K562 (cell line): ENCODE measurements at regions not wholly inside any gene's neighbourhood (a gene's known extent, or its start where the extent isn't known, plus 50 kb on each side); places are given as distances from the start of the nearest gene placed in this dataset.

Experiments
- ATAC-seq: fragments of 200-7000 bp; cut with Tn5 transposase; 3 replicates; pipeline ENCODE4 v1.9.1; 2020; ENCODE audit warnings: moderate library complexity
- BruUV-seq: library from RNA; stranded (reverse); fragments of 400-500 nt; replicated peaks from 2 replicates; lab custom pipeline; 2021; lab: Mats Ljungman, UMichigan
- CTCF ChIA-PET: fragments of 300-600 bp; formaldehyde crosslinking; extraction: SDS; loops from one replicate; lab custom pipeline; 2021; ENCODE audit warnings: low intra/inter-chr PET ratio; lab: Yijun Ruan, JAX
- POLR2A ChIA-PET: fragments of 300-600, 350-650 bp; sonication (Branson Sonifier 250); formaldehyde crosslinking; extraction: SDS; loops from one replicate; lab custom pipeline; 2021; ENCODE audit warnings: antibody characterized with exemption, inconsistent platforms; lab: Yijun Ruan, JAX
- DNase-seq, 4 experiments: peaks; one replicate each; pipeline versions ENCODE4 v3.0.0 to v3.0.0-alpha.2; 2011 to 2018; ENCODE audit warnings: low spot score in 3 of 4, mixed read lengths in 3 of 4; ENCODE audit errors: extremely low read depth in 1 of 4
- FAIRE-seq: peaks from 2 replicates; lab custom pipeline; 2011; peaks lifted over from hg19 to GRCh38; lab: Jason Lieb, UNC
- H2AFZ ChIP-seq: 2 replicates; pipeline ENCODE4 v1.6.0; 2011; ENCODE audit warnings: low read depth, low read length, control low read depth, inconsistent platforms
- H3K27ac ChIP-seq: fragments of 200-600 bp; 3 replicates; pipeline ENCODE4 v1.8.0; 2011; ENCODE audit warnings: low read depth, mild to moderate bottlenecking, control low read depth, inconsistent platforms, low read length, moderate library complexity, mixed read lengths; ENCODE audit errors: extremely low read depth
- H3K27me3 ChIP-seq, 2 experiments: fragments of 300-600 bp in 1 of 2; 2 replicates in 1 of 2; 3 replicates in 1 of 2; pipeline versions ENCODE4 v1.6.0 to v1.8.0; 2011; ENCODE audit warnings: inconsistent platforms in 2 of 2, low read length in 2 of 2, mild to moderate bottlenecking in 1 of 2, mixed read lengths in 1 of 2, moderate library complexity in 1 of 2; ENCODE audit not compliant: control insufficient read depth in 2 of 2, insufficient read depth in 2 of 2
- H3K36me3 ChIP-seq: fragments of 300-600 bp; 3 replicates; pipeline ENCODE4 v1.8.0; 2011; ENCODE audit warnings: mild to moderate bottlenecking, low read length, inconsistent platforms; ENCODE audit not compliant: control insufficient read depth, insufficient read depth
- H3K4me1 ChIP-seq, 2 experiments: fragments of 200-600 bp in 1 of 2; replicated peaks in 1 of 2; 2 replicates in 1 of 2; 3 replicates in 1 of 2; pipeline versions ENCODE4 v1.5.1 to v1.8.0; 2011; ENCODE audit warnings: inconsistent platforms in 2 of 2, low read length in 2 of 2, mild to moderate bottlenecking in 1 of 2, mixed read lengths in 1 of 2, moderate library complexity in 1 of 2; ENCODE audit not compliant: control insufficient read depth in 2 of 2, insufficient read depth in 2 of 2
- H3K4me2 ChIP-seq: 2 replicates; pipeline ENCODE4 v1.6.1; 2011; ENCODE audit warnings: low read length, control low read depth, inconsistent platforms, mixed read lengths; ENCODE audit not compliant: insufficient read depth
- H3K4me3 ChIP-seq: fragments of 200-600 bp; sonication (generic), shearing (Covaris generic); 2 replicates; pipeline ENCODE4 v1.5.1; 2016; ENCODE audit warnings: control low read depth, inconsistent platforms
- H3K79me2 ChIP-seq: fragments of 200-600 bp; 3 replicates; pipeline ENCODE4 v1.8.0; 2011; ENCODE audit warnings: low read length, inconsistent platforms; ENCODE audit not compliant: control insufficient read depth, insufficient read depth
- H3K9ac ChIP-seq, 2 experiments: 2 replicates each; pipeline versions ENCODE4 v1.6.0 to v1.6.1; 2011; ENCODE audit warnings: low read depth in 2 of 2, low read length in 2 of 2, control low read depth in 1 of 2, inconsistent platforms in 1 of 2, mild to moderate bottlenecking in 1 of 2, mixed read lengths in 1 of 2; ENCODE audit not compliant: insufficient read depth in 1 of 2
- H3K9me1 ChIP-seq: one replicate; pipeline ENCODE4 v1.6.0; 2011; ENCODE audit warnings: inconsistent platforms, mild to moderate bottlenecking, low read length, moderate library complexity; ENCODE audit not compliant: control insufficient read depth, insufficient read depth
- H3K9me3 ChIP-seq: replicated peaks from 2 replicates; pipeline ENCODE4 v1.5.1; 2011; ENCODE audit warnings: low read depth, low read length, inconsistent platforms; ENCODE audit not compliant: control insufficient read depth, insufficient read depth
- H4K20me1 ChIP-seq: replicated peaks from 2 replicates; pipeline ENCODE4 v1.6.1; 2011; ENCODE audit warnings: low read length, inconsistent platforms, mixed read lengths; ENCODE audit not compliant: control insufficient read depth, insufficient read depth
- AFF4 ChIP-seq: sonication (generic); formaldehyde crosslinking; IDR thresholded peaks from 2 replicates; pipeline ENCODE4 v1.8.0; 2023; ENCODE audit warnings: mild to moderate bottlenecking, missing genetic modification reagents
- BACH1 ChIP-seq: fragments of 200-800 bp; sonication (Bioruptor generic); IDR thresholded peaks from 2 replicates; pipeline ENCODE4 v1.6.1; 2016; ENCODE audit warnings: missing genetic modification characterization, missing compliant biosample characterization
- BCOR ChIP-seq: fragments of 450-650 bp; IDR thresholded peaks from 2 replicates; pipeline ENCODE4 v1.6.1; 2016
- BMI1 ChIP-seq: fragments of 150-350 bp; IDR thresholded peaks from 2 replicates; pipeline ENCODE4 v1.6.1; 2014; ENCODE audit warnings: low read length
- CHD2 ChIP-seq: IDR thresholded peaks from 2 replicates; pipeline ENCODE4 v1.6.1; 2011; ENCODE audit warnings: low read depth, low read length
- CTBP1 ChIP-seq: fragments of 450-650 bp; IDR thresholded peaks from 2 replicates; pipeline ENCODE4 v1.6.1; 2016; ENCODE audit warnings: borderline replicate concordance
- E2F8 ChIP-seq: fragments of 450-650 bp; IDR thresholded peaks from 2 replicates; pipeline ENCODE4 v1.7.1; 2018; ENCODE audit warnings: mild to moderate bottlenecking, low read depth; ENCODE audit not compliant: partially characterized antibody
- ETV1 ChIP-seq: fragments of 450-650 bp; conservative IDR thresholded peaks from 2 replicates; pipeline ENCODE4 v1.6.1; 2016; ENCODE audit warnings: missing genetic modification characterization, control low read depth, low read depth, missing compliant biosample characterization
- HSF4 ChIP-seq: fragments of 250-450 bp; sonication (Bioruptor Pico); IDR thresholded peaks from 2 replicates; pipeline ENCODE4 v2.1.2; 2022; ENCODE audit warnings: mild to moderate bottlenecking, moderate library complexity, borderline replicate concordance
- KLF6 ChIP-seq: fragments of 250-450 bp; sonication (Bioruptor Pico); IDR thresholded peaks from 2 replicates; pipeline ENCODE4 v1.4.0; 2020; ENCODE audit warnings: mild to moderate bottlenecking, moderate library complexity, borderline replicate concordance
- MBD1 ChIP-seq: fragments of 250-450 bp; sonication (Bioruptor Pico); IDR thresholded peaks from 2 replicates; pipeline ENCODE4 v1.8.0; 2022; ENCODE audit warnings: inconsistent platforms
- NCOA4 ChIP-seq: fragments of 450-650 bp; IDR thresholded peaks from 2 replicates; pipeline ENCODE4 v1.6.1; 2018; ENCODE audit warnings: mild to moderate bottlenecking; ENCODE audit not compliant: partially characterized antibody
- NFRKB ChIP-seq: fragments of 450-650 bp; IDR thresholded peaks from 2 replicates; pipeline ENCODE4 v1.6.1; 2016; ENCODE audit warnings: low read depth
- PML ChIP-seq: IDR thresholded peaks from 2 replicates; pipeline ENCODE4 v1.6.1; 2012; ENCODE audit warnings: low read length, inconsistent platforms
- THAP7 ChIP-seq: fragments of 250-450 bp; sonication (Bioruptor Pico); IDR thresholded peaks from 2 replicates; pipeline ENCODE4 v1.5.0; 2021
- ZNF561 ChIP-seq: fragments of 450-650 bp; formaldehyde crosslinking; conservative IDR thresholded peaks from 2 replicates; pipeline ENCODE4 v1.4.0; 2020; ENCODE audit warnings: mild to moderate bottlenecking, moderate library complexity
- WGBS: fragments of 100-300 bp; shearing (Covaris generic); methylation state at CpG from one replicate; pipeline ENCODE4 v1.1.6; 2016; ENCODE audit warnings: low coverage, mixed read lengths; ENCODE audit not compliant: insufficient coverage; ENCODE audit errors: missing lambda C conversion rate; 5-methylcytosine and 5-hydroxymethylcytosine counted together
- in situ Hi-C: fragments of 300-500 bp; cut with MboI; formaldehyde crosslinking; loops from 4 replicates; pipeline ENCODE4 v1.15.0; 2018; ENCODE audit warnings: inconsistent platforms, mixed read lengths
- intact Hi-C: fragments of 100-400 bp; cut with micrococcal nuclease; formaldehyde crosslinking; loops from 2 replicates; pipeline ENCODE4 v1.14.2; 2022

- DNase-seq (no peak), ATAC-seq (no peak), FAIRE-seq (no peak)
- 1% methylated on average over 7 of the region's 7 CpGs for WGBS
- H3K4me2 ChIP-seq, result no peak overlapping the region
- no peak overlapping the region for H3K4me3 ChIP-seq
- POLR2A ChIA-PET, result no interaction called here
- H2AFZ ChIP-seq, result no peak overlapping the region
- in situ Hi-C loops, result no loop called here
- H3K27ac ChIP-seq, result no peak overlapping the region
- CTCF ChIA-PET, result no interaction called here
- no peaks in the 10 kb centered on the region for H3K9me1 ChIP-seq
- H3K36me3 ChIP-seq, result no peaks in the 10 kb centered on the region
- no peaks in the 10 kb centered on the region; the same call in 1 of the 2 replicates for H3K9me3 ChIP-seq
- no peaks in the 10 kb centered on the region for H4K20me1 ChIP-seq
- H3K27me3 ChIP-seq, result no peaks in the 10 kb centered on the region
- BruUV-seq, result no TSS peak
- no peak overlapping the region for H3K9ac ChIP-seq
- no peaks in the 10 kb centered on the region for H3K79me2 ChIP-seq
- H3K4me1 ChIP-seq, result no peaks in the 10 kb centered on the region
- intact Hi-C loops, result no loop called here
- no peak for TF ChIP-seq MBD1 (CRISPR knock-in tag)
- no peak for TF ChIP-seq HSF4 (CRISPR knock-in tag)
- no peak for TF ChIP-seq CHD2
- no peak for TF ChIP-seq BACH1 (tag)
- no peak for TF ChIP-seq THAP7 (CRISPR knock-in tag)
- TF ChIP-seq AFF4, result no peak
- no peak for TF ChIP-seq ETV1
- TF ChIP-seq ZNF561 (CRISPR knock-in tag), result no peak
- TF ChIP-seq BMI1, result no peak
- TF ChIP-seq BCOR, result no peak
- no peak for TF ChIP-seq PML
- TF ChIP-seq KLF6 (CRISPR knock-in tag), result no peak
- TF ChIP-seq NFRKB, result no peak
- TF ChIP-seq NCOA4, result no peak
- TF ChIP-seq CTBP1, result no peak
- TF ChIP-seq E2F8, result no peak
These were observed 809.2 kb downstream of the USP25 start for GRCh38 chr21:16538936-16539440.
